ENCODE measurements at regions not wholly inside any gene's neighbourhood (a gene's known extent, or its start where the extent isn't known, plus 50 kb on each side); places are given as distances from the start of the nearest gene placed in this dataset.
"Not testable (repeated sequence)": the region's sequence is repeated elsewhere in the genome, so short reads cannot be mapped to it uniquely, and the experiment has no call there.

- DNase-seq; H3K4me1 Mint-ChIP-seq (ENCODE audit: low read depth in 2 of 2); H3K27ac Mint-ChIP-seq; H3K9me3 Mint-ChIP-seq; ATAC-seq (replicated peaks); H3K4me3 Mint-ChIP-seq; H3K27me3 Mint-ChIP-seq: not testable (repeated sequence)
- H3K36me3 Mint-ChIP-seq (ENCODE audit: insufficient read depth), result peaks cover 15% of the 10 kb centered on the region
These were observed 53.3 kb upstream of the ARL4D start for GRCh38 chr17:43345515-43345914.

GRCh38 chr17:43344685-43345084, 54.1 kb upstream of the ARL4D start:
- no peak for ATAC-seq (replicated peaks)
- H3K27ac Mint-ChIP-seq, result no peak overlapping the region

GRCh38 chr17:43342589-43342890, 56.3 kb upstream of the ARL4D start:
- no peak for ATAC-seq (replicated peaks)
- DNase-seq, result no peak
- Mint-ChIP-seq H3K4me3 (no peak overlapping the region), H3K9me3 (no peaks in the 10 kb centered on the region), H3K4me1 (ENCODE audit: low read depth in 2 of 2) (peaks cover 5 to 13% of the 10 kb centered on the region in 2 donors), H3K36me3 (ENCODE audit: insufficient read depth) (peaks cover 15% of the 10 kb centered on the region), H3K27me3 (peaks cover 0 to 8% of the 10 kb centered on the region in 2 donors), H3K27ac (no peak overlapping the region)

More at GRCh38 chr17:43344685-43345084, 54.1 kb upstream of the ARL4D start:
- peaks cover 0 to 5% of the 10 kb centered on the region in 2 donors for H3K9me3 Mint-ChIP-seq
- H3K4me1 Mint-ChIP-seq (ENCODE audit: low read depth in 2 of 2), result peaks cover 0 to 4% of the 10 kb centered on the region in 2 donors
- peaks cover 0 to 8% of the 10 kb centered on the region in 2 donors for H3K27me3 Mint-ChIP-seq
- H3K4me3 Mint-ChIP-seq, result no peak overlapping the region
- H3K36me3 Mint-ChIP-seq (ENCODE audit: insufficient read depth), result peaks cover 15% of the 10 kb centered on the region
- DNase-seq, result no peak

- no peak for DNase-seq
- Mint-ChIP-seq H3K36me3 (ENCODE audit: insufficient read depth) (peaks cover 9% of the 10 kb centered on the region), H3K27me3 (peaks cover 0 to 8% of the 10 kb centered on the region in 2 donors), H3K4me1 (ENCODE audit: low read depth in 2 of 2) (peaks cover 5 to 13% of the 10 kb centered on the region in 2 donors), H3K27ac (peak overlapping the region in 1 of 2 donors; percentile 38), H3K9me3 (no peaks in the 10 kb centered on the region), H3K4me3 (no peak overlapping the region)
- no peak for ATAC-seq (replicated peaks)
These were observed 56.8 kb upstream of the ARL4D start for GRCh38 chr17:43341715-43342588.

- Mint-ChIP-seq H3K4me1 (ENCODE audit: low read depth in 2 of 2) (peaks cover 7 to 13% of the 10 kb centered on the region in 2 donors), H3K27ac (no peak overlapping the region), H3K27me3 (no peaks in the 10 kb centered on the region), H3K4me3 (no peak overlapping the region), H3K36me3 (ENCODE audit: insufficient read depth) (peaks cover 7% of the 10 kb centered on the region), H3K9me3 (no peaks in the 10 kb centered on the region)
- no peak for ATAC-seq (replicated peaks)
- peak; percentile 44 to 57 (median 47) for DNase-seq
These were observed 59.8 kb upstream of the ARL4D start for GRCh38 chr17:43338886-43339516.

- H3K36me3 Mint-ChIP-seq (ENCODE audit: insufficient read depth), result peaks cover 7% of the 10 kb centered on the region
- DNase-seq (no peak), ATAC-seq (replicated peaks) (no peak)
- H3K27me3 Mint-ChIP-seq, result no peaks in the 10 kb centered on the region
- no peaks in the 10 kb centered on the region for H3K9me3 Mint-ChIP-seq
- peaks cover 13 to 18% of the 10 kb centered on the region in 2 donors for H3K4me1 Mint-ChIP-seq (ENCODE audit: low read depth in 2 of 2)
- H3K4me3 Mint-ChIP-seq, result no peak overlapping the region
- peak overlapping the region in 1 of 2 donors; percentile 39 for H3K27ac Mint-ChIP-seq
These were observed 60.9 kb upstream of the ARL4D start for GRCh38 chr17:43337684-43338428.

- no peak overlapping the region for H3K4me3 Mint-ChIP-seq
- peaks cover 13 to 18% of the 10 kb centered on the region in 2 donors for H3K4me1 Mint-ChIP-seq (ENCODE audit: low read depth in 2 of 2)
- H3K27ac Mint-ChIP-seq, result no peak overlapping the region
- no peaks in the 10 kb centered on the region for H3K9me3 Mint-ChIP-seq
- no peak for DNase-seq
- no peak for ATAC-seq (replicated peaks)
- H3K36me3 Mint-ChIP-seq (ENCODE audit: insufficient read depth), result no peaks in the 10 kb centered on the region
- peaks cover 5 to 9% of the 10 kb centered on the region in 2 donors for H3K27me3 Mint-ChIP-seq
These were observed 63.9 kb upstream of the ARL4D start for GRCh38 chr17:43334738-43335402.

GRCh38 chr17:43333433-43333943, 65.3 kb upstream of the ARL4D start:
- DNase-seq, result no peak
- ATAC-seq (replicated peaks), result no peak
- Mint-ChIP-seq H3K9me3 (no peaks in the 10 kb centered on the region), H3K27ac (peak overlapping the region in 1 of 2 donors; percentile 67), H3K27me3 (peaks cover 14 to 15% of the 10 kb centered on the region in 2 donors), H3K36me3 (ENCODE audit: insufficient read depth) (no peaks in the 10 kb centered on the region), H3K4me1 (ENCODE audit: low read depth in 2 of 2) (peaks cover 12 to 16% of the 10 kb centered on the region in 2 donors), H3K4me3 (peak overlapping the region in 1 of 2 donors; percentile 47)

GRCh38 chr17:43332230-43332629, 66.6 kb upstream of the ARL4D start:
- H3K9me3 Mint-ChIP-seq, result no peaks in the 10 kb centered on the region
- peaks cover 27 to 28% of the 10 kb centered on the region in 2 donors for H3K27me3 Mint-ChIP-seq
- peaks cover 7 to 8% of the 10 kb centered on the region in 2 donors for H3K4me1 Mint-ChIP-seq (ENCODE audit: low read depth in 2 of 2)
- DNase-seq (no peak), ATAC-seq (replicated peaks) (no peak)
- peak overlapping the region in 1 of 2 donors; percentile 61 for H3K27ac Mint-ChIP-seq
- no peaks in the 10 kb centered on the region for H3K36me3 Mint-ChIP-seq (ENCODE audit: insufficient read depth)
- no peak overlapping the region for H3K4me3 Mint-ChIP-seq

GRCh38 chr17:43330876-43331639, 67.7 kb upstream of the ARL4D start:
- no peak for DNase-seq
- H3K9me3 Mint-ChIP-seq, result no peaks in the 10 kb centered on the region
- H3K4me3 Mint-ChIP-seq, result no peak overlapping the region
- peaks cover 7 to 8% of the 10 kb centered on the region in 2 donors for H3K4me1 Mint-ChIP-seq (ENCODE audit: low read depth in 2 of 2)
- H3K27me3 Mint-ChIP-seq, result peaks cover 34 to 36% of the 10 kb centered on the region in 2 donors
- no peak overlapping the region for H3K27ac Mint-ChIP-seq
- ATAC-seq (replicated peaks), result no peak
- H3K36me3 Mint-ChIP-seq (ENCODE audit: insufficient read depth), result no peaks in the 10 kb centered on the region

- peaks cover 9 to 10% of the 10 kb centered on the region in 2 donors for H3K4me1 Mint-ChIP-seq (ENCODE audit: low read depth in 2 of 2)
- DNase-seq (no peak), ATAC-seq (replicated peaks) (no peak)
- H3K36me3 Mint-ChIP-seq (ENCODE audit: insufficient read depth), result no peaks in the 10 kb centered on the region
- peaks cover 34 to 36% of the 10 kb centered on the region in 2 donors for H3K27me3 Mint-ChIP-seq
- H3K9me3 Mint-ChIP-seq, result no peaks in the 10 kb centered on the region
- H3K4me3 Mint-ChIP-seq, result no peak overlapping the region
- H3K27ac Mint-ChIP-seq, result no peak overlapping the region
These were observed 69.6 kb upstream of the ARL4D start for GRCh38 chr17:43329183-43329582.

GRCh38 chr17:43328650-43329049, 70.1 kb upstream of the ARL4D start:
- H3K4me1 Mint-ChIP-seq (ENCODE audit: low read depth in 2 of 2), result peaks cover 5 to 8% of the 10 kb centered on the region in 2 donors
- ATAC-seq (replicated peaks) (no peak), DNase-seq (no peak)
- no peak overlapping the region for H3K27ac Mint-ChIP-seq
- no peaks in the 10 kb centered on the region for H3K36me3 Mint-ChIP-seq (ENCODE audit: insufficient read depth)
- H3K9me3 Mint-ChIP-seq, result no peaks in the 10 kb centered on the region
- peaks cover 34 to 36% of the 10 kb centered on the region in 2 donors for H3K27me3 Mint-ChIP-seq
- no peak overlapping the region for H3K4me3 Mint-ChIP-seq
